ENCODE measurements at regions not wholly inside any gene's neighbourhood (a gene's known extent, or its start where the extent isn't known, plus 50 kb on each side); places are given as distances from the start of the nearest gene placed in this dataset.

- TF ChIP-seq, protein P1, sequence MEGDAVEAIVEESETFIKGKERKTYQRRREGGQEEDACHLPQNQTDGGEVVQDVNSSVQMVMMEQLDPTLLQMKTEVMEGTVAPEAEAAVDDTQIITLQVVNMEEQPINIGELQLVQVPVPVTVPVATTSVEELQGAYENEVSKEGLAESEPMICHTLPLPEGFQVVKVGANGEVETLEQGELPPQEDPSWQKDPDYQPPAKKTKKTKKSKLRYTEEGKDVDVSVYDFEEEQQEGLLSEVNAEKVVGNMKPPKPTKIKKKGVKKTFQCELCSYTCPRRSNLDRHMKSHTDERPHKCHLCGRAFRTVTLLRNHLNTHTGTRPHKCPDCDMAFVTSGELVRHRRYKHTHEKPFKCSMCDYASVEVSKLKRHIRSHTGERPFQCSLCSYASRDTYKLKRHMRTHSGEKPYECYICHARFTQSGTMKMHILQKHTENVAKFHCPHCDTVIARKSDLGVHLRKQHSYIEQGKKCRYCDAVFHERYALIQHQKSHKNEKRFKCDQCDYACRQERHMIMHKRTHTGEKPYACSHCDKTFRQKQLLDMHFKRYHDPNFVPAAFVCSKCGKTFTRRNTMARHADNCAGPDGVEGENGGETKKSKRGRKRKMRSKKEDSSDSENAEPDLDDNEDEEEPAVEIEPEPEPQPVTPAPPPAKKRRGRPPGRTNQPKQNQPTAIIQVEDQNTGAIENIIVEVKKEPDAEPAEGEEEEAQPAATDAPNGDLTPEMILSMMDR (conservative IDR thresholded peaks at IDR 0.05), result no peak
- no peak for TF ChIP-seq ZFX (IDR thresholded peaks at IDR 0.05)
Measured at GRCh38 chr12:131530422-131530821, 180.5 kb upstream of the SFSWAP start.
